ENCODE measurements at regions not wholly inside any gene's neighbourhood (a gene's known extent, or its start where the extent isn't known, plus 50 kb on each side); places are given as distances from the start of the nearest gene placed in this dataset.

DNA sequence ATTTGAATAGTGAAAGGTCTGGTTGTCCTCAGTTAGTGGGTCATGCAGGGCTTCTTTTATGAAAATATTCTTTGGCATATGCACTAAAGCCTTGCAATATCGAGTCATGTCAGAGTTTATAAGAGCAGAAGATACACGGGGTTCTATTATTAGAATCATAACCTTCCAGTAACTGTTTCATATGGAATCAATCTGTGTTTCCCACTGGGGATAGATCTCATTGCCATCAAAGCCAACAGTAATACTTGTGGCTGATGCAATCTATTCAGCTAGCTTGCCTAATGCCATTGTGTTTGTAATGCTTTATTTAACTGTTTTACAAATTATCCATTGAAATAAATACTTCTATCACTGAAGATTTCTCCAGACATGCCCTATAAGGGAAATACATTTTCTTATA is 746.9 kb upstream of the PCDH9 start:
- TF ChIP-seq, protein P1, sequence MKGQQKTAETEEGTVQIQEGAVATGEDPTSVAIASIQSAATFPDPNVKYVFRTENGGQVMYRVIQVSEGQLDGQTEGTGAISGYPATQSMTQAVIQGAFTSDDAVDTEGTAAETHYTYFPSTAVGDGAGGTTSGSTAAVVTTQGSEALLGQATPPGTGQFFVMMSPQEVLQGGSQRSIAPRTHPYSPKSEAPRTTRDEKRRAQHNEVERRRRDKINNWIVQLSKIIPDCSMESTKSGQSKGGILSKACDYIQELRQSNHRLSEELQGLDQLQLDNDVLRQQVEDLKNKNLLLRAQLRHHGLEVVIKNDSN (IDR thresholded peaks at IDR 0.05), result no peak
- TF ChIP-seq TCF12 (IDR thresholded peaks at IDR 0.05; ENCODE audit: low read depth) (no peak), NFIC (IDR thresholded peaks at IDR 0.05) (no peak), MAX (IDR thresholded peaks at IDR 0.05) (no peak), EP300 (IDR thresholded peaks at IDR 0.05; ENCODE audit: borderline replicate concordance) (no peak), TAF1 (IDR thresholded peaks at IDR 0.05; ENCODE audit: low read depth) (no peak), RAD21 (IDR thresholded peaks at IDR 0.05; ENCODE audit: low read depth) (no peak), CREB1 (IDR thresholded peaks at IDR 0.05; ENCODE audit: low read depth) (no peak), ZBTB7A (IDR thresholded peaks at IDR 0.05; ENCODE audit: low read depth) (no peak), TEAD4 (IDR thresholded peaks at IDR 0.05) (no peak), YY1 (IDR thresholded peaks at IDR 0.05; ENCODE audit: low read depth) (no peak), FOXM1 (IDR thresholded peaks at IDR 0.05; ENCODE audit: borderline replicate concordance, low read depth) (no peak)
- TF ChIP-seq, protein P2, sequence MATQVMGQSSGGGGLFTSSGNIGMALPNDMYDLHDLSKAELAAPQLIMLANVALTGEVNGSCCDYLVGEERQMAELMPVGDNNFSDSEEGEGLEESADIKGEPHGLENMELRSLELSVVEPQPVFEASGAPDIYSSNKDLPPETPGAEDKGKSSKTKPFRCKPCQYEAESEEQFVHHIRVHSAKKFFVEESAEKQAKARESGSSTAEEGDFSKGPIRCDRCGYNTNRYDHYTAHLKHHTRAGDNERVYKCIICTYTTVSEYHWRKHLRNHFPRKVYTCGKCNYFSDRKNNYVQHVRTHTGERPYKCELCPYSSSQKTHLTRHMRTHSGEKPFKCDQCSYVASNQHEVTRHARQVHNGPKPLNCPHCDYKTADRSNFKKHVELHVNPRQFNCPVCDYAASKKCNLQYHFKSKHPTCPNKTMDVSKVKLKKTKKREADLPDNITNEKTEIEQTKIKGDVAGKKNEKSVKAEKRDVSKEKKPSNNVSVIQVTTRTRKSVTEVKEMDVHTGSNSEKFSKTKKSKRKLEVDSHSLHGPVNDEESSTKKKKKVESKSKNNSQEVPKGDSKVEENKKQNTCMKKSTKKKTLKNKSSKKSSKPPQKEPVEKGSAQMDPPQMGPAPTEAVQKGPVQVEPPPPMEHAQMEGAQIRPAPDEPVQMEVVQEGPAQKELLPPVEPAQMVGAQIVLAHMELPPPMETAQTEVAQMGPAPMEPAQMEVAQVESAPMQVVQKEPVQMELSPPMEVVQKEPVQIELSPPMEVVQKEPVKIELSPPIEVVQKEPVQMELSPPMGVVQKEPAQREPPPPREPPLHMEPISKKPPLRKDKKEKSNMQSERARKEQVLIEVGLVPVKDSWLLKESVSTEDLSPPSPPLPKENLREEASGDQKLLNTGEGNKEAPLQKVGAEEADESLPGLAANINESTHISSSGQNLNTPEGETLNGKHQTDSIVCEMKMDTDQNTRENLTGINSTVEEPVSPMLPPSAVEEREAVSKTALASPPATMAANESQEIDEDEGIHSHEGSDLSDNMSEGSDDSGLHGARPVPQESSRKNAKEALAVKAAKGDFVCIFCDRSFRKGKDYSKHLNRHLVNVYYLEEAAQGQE (IDR thresholded peaks at IDR 0.05; ENCODE audit: low read depth), result no peak

DNA sequence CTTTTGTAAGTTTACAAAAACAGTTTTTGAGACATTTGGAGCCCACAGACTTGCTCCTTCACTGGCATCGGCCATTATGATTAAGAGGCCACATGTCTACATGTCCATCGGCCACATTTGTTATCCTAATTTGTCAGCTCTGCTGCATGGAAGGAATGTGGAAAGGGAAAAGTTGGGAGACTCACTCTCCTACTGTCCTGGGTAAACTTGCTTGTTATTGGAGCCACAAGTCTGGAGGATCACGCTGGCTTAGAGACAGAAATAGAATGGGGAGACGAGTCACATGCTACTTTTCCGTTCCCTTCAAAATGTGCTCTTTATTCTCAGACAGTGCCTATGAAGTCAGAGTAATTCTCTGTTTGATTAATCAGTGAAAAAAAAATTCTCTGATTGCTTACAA is 741.2 kb upstream of the PCDH9 start:
- TF ChIP-seq TEAD4 (IDR thresholded peaks at IDR 0.05) (no peak), NFIC (IDR thresholded peaks at IDR 0.05) (no peak), TAF1 (IDR thresholded peaks at IDR 0.05; ENCODE audit: low read depth) (no peak), CEBPB (IDR thresholded peaks at IDR 0.05) (no peak), ZBTB7A (IDR thresholded peaks at IDR 0.05; ENCODE audit: low read depth) (no peak), MAX (IDR thresholded peaks at IDR 0.05) (no peak), EGR1 (IDR thresholded peaks at IDR 0.05) (no peak), YY1 (IDR thresholded peaks at IDR 0.05; ENCODE audit: low read depth) (no peak), FOXM1 (IDR thresholded peaks at IDR 0.05; ENCODE audit: borderline replicate concordance, low read depth) (no peak), TCF12 (IDR thresholded peaks at IDR 0.05; ENCODE audit: low read depth) (no peak)
- TF ChIP-seq, protein P1 (IDR thresholded peaks at IDR 0.05), result no peak
- TF ChIP-seq, protein P2 (IDR thresholded peaks at IDR 0.05; ENCODE audit: low read depth), result no peak

- TF ChIP-seq YY1 (IDR thresholded peaks at IDR 0.05; ENCODE audit: low read depth) (no peak), ZBTB7A (IDR thresholded peaks at IDR 0.05; ENCODE audit: low read depth) (no peak), TAF1 (IDR thresholded peaks at IDR 0.05; ENCODE audit: low read depth) (no peak)
Observed at GRCh38 chr13:67967031-67967430, 736.9 kb upstream of the PCDH9 start.

- TF ChIP-seq TCF12 (IDR thresholded peaks at IDR 0.05; ENCODE audit: low read depth) (no peak), CREB1 (IDR thresholded peaks at IDR 0.05; ENCODE audit: low read depth) (no peak), ZBTB7A (IDR thresholded peaks at IDR 0.05; ENCODE audit: low read depth) (no peak)
- TF ChIP-seq, protein P2 (IDR thresholded peaks at IDR 0.05; ENCODE audit: low read depth), result no peak
Observed at GRCh38 chr13:67966065-67966464, 735.9 kb upstream of the PCDH9 start.

GRCh38 chr13:67964986-67965385 is 734.9 kb upstream of the PCDH9 start:
- TF ChIP-seq YY1 (IDR thresholded peaks at IDR 0.05; ENCODE audit: low read depth), result no peak
- TF ChIP-seq ZBTB7A (IDR thresholded peaks at IDR 0.05; ENCODE audit: low read depth), result no peak
- TF ChIP-seq RAD21 (IDR thresholded peaks at IDR 0.05; ENCODE audit: low read depth), result no peak
- TF ChIP-seq NFIC (IDR thresholded peaks at IDR 0.05), result no peak
- TF ChIP-seq CREB1 (IDR thresholded peaks at IDR 0.05; ENCODE audit: low read depth), result no peak
- TF ChIP-seq TCF12 (IDR thresholded peaks at IDR 0.05; ENCODE audit: low read depth), result no peak
- TF ChIP-seq TEAD4 (IDR thresholded peaks at IDR 0.05), result no peak
- no peak for TF ChIP-seq TAF1 (IDR thresholded peaks at IDR 0.05; ENCODE audit: low read depth)
- TF ChIP-seq CEBPB (IDR thresholded peaks at IDR 0.05), result no peak
- no peak for TF ChIP-seq FOXM1 (IDR thresholded peaks at IDR 0.05; ENCODE audit: borderline replicate concordance, low read depth)
- TF ChIP-seq MAX (IDR thresholded peaks at IDR 0.05), result no peak
- TF ChIP-seq, protein P2 (IDR thresholded peaks at IDR 0.05; ENCODE audit: low read depth), result no peak
- no peak for TF ChIP-seq EGR1 (IDR thresholded peaks at IDR 0.05)
